Lung (tissue), 11 donors: ENCODE measurements at regions not wholly inside any gene's neighbourhood (a gene's known extent, or its start where the extent isn't known, plus 50 kb on each side); places are given as distances from the start of the nearest gene placed in this dataset.

Source experiments
- ATAC-seq: fragments of 200-7000 bp; cut with Tn5 transposase; one replicate; pipeline ENCODE4 v1.9.1; 2020; ENCODE audit warnings: moderate number of reproducible peaks; ENCODE audit not compliant: insufficient read depth, low FRiP score
- DNase-seq, 3 donors: peaks; one replicate each; pipeline ENCODE4 v3.0.0-alpha.2; 2013 to 2017
- H3K27ac ChIP-seq, 2 donors: one replicate each; pipeline ENCODE4 v1.5.1; 2013; ENCODE audit warnings: mild to moderate bottlenecking in 2 of 2, moderate library complexity in 2 of 2, control low read depth in 1 of 2, inconsistent platforms in 1 of 2, low read depth in 1 of 2, low read length in 1 of 2
- H3K27me3 ChIP-seq, 3 donors: one replicate each; pipeline ENCODE4 v1.5.1; 2013; ENCODE audit warnings: low read length in 2 of 3; ENCODE audit not compliant: control insufficient read depth in 3 of 3, insufficient read depth in 3 of 3
- H3K36me3 ChIP-seq, 4 donors: one replicate each; pipeline ENCODE4 v1.5.1; 2013; ENCODE audit warnings: low read length in 4 of 4, mild to moderate bottlenecking in 1 of 4, moderate library complexity in 1 of 4; ENCODE audit not compliant: control insufficient read depth in 4 of 4, insufficient read depth in 4 of 4
- H3K4me1 ChIP-seq, 5 donors: one replicate each; pipeline ENCODE4 v1.5.1; 2013; ENCODE audit warnings: low read length in 5 of 5, mild to moderate bottlenecking in 2 of 5, moderate library complexity in 1 of 5; ENCODE audit not compliant: control insufficient read depth in 5 of 5, insufficient read depth in 5 of 5
- H3K4me3 ChIP-seq: one replicate; pipeline ENCODE4 v1.5.1; 2013; ENCODE audit warnings: mild to moderate bottlenecking, control low read depth, moderate library complexity
- H3K9ac ChIP-seq, 2 donors: one replicate each; pipeline ENCODE4 v1.5.1; 2013; ENCODE audit warnings: low read length in 2 of 2, control low read depth in 1 of 2; ENCODE audit not compliant: insufficient read depth in 1 of 2
- H3K9me3 ChIP-seq, 4 donors: one replicate each; pipeline ENCODE4 v1.5.1; 2013; ENCODE audit warnings: low read length in 3 of 4, mild to moderate bottlenecking in 1 of 4, moderate library complexity in 1 of 4; ENCODE audit not compliant: control insufficient read depth in 4 of 4, insufficient read depth in 3 of 4
- WGBS, 2 donors: extraction: QIAGEN DNeasy Blood & Tissue Kit; methylation state at CpG; one replicate each; pipeline ENCODE4 v1.1.7; 2013; 5-methylcytosine and 5-hydroxymethylcytosine counted together
- TF ChIP-seq, protein P1 (sequence below): IDR thresholded peaks from 2 replicates; pipeline ENCODE4 v1.5.1; 2012; ENCODE audit warnings: mild to moderate bottlenecking; ENCODE audit errors: control extremely low read depth, extremely low read depth
- donor health status: control.
- donor health status: control.
- donor health status: Bipolar disorder and iron deficiency.
- donor health status: healthy.
- donor health status: DM: yes; HTN: yes; CAD: no.

DNA sequence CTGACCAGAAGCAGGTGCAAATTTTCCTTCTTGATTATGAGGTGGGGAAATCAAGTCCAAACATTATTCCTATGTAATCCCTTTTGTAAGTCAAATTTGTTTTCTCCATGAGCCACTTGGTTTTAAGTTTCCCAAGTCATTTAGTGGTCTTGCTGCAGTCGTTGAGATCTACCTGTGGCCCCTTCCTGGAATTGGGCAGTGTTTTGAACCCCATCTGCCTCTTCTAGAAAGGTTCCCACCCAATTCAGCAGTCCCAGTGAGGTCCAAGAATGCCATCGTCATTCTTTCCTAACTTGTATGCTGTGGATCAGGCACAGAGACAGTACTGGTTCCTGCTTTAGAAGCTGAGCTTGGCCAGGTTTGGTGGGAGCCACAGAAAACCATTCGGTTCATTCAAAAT, 77.8 kb upstream of the GNAZ start:
- 78 to 82% methylated on average over 3 of the region's 3 CpGs for WGBS, 2 donors
- no peaks in the 10 kb centered on the region for H3K36me3 ChIP-seq
- H3K9ac ChIP-seq: no peak overlapping the region
- DNase-seq (no peak), ATAC-seq (no peak)
- peaks cover 0 to 1% (median 0%) of the 10 kb centered on the region in 5 donors for H3K4me1 ChIP-seq
- TF ChIP-seq, protein P1, sequence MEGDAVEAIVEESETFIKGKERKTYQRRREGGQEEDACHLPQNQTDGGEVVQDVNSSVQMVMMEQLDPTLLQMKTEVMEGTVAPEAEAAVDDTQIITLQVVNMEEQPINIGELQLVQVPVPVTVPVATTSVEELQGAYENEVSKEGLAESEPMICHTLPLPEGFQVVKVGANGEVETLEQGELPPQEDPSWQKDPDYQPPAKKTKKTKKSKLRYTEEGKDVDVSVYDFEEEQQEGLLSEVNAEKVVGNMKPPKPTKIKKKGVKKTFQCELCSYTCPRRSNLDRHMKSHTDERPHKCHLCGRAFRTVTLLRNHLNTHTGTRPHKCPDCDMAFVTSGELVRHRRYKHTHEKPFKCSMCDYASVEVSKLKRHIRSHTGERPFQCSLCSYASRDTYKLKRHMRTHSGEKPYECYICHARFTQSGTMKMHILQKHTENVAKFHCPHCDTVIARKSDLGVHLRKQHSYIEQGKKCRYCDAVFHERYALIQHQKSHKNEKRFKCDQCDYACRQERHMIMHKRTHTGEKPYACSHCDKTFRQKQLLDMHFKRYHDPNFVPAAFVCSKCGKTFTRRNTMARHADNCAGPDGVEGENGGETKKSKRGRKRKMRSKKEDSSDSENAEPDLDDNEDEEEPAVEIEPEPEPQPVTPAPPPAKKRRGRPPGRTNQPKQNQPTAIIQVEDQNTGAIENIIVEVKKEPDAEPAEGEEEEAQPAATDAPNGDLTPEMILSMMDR: no peak
- H3K4me3 ChIP-seq: no peak overlapping the region
- no peak overlapping the region for H3K27ac ChIP-seq
- no peaks in the 10 kb centered on the region for H3K27me3 ChIP-seq
- peaks cover 0 to 3% (median 2%) of the 10 kb centered on the region in 4 donors for H3K9me3 ChIP-seq

DNA sequence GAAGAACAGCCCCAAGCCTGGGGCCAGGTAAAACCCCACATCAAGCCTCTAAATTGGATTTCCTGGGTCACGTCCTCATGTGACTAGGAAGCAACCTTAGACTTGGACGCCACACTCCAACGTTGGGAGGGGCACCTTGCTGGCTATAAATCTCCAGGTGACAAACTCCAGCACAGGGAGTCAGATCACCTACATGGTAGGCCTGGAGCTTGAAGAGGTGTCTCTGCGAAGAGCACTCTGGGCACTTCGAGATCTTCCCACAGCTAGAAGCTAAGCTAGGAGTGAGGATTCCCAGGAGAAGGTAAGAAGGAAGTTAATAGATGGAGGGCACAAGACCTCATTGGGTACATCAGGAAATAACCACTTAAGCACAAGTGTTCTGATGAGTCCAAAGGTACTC, 77.1 kb upstream of the GNAZ start:
- Histone ChIP-seq H3K27me3 (no peaks in the 10 kb centered on the region), H3K4me1 (peaks cover 0 to 1% (median 0%) of the 10 kb centered on the region in 5 donors), H3K27ac (no peak overlapping the region), H3K36me3 (no peaks in the 10 kb centered on the region), H3K9me3 (peaks cover 0 to 3% (median 3%) of the 10 kb centered on the region in 4 donors), H3K9ac (no peak overlapping the region), H3K4me3 (no peak overlapping the region)
- ATAC-seq: no peak
- DNase-seq: no peak
- whole genome bisulfite sequencing, 2 donors: 80 to 91% methylated on average over 5 of the region's 5 CpGs
- TF ChIP-seq, protein P1: no peak

GRCh38 chr22:22995166-22995565, 75.2 kb upstream of the GNAZ start:
- WGBS, 2 donors: 63 to 73% methylated on average over 3 of the region's 3 CpGs
- no peak overlapping the region for H3K4me3 ChIP-seq
- H3K4me1 ChIP-seq: peaks cover 0 to 1% (median 0%) of the 10 kb centered on the region in 5 donors
- H3K36me3 ChIP-seq: no peaks in the 10 kb centered on the region
- ATAC-seq: no peak
- H3K9me3 ChIP-seq: peaks cover 0 to 5% (median 3%) of the 10 kb centered on the region in 4 donors
- DNase-seq: peak in 2 of 3 donors; percentile 22 to 31
- no peak overlapping the region for H3K27ac ChIP-seq
- H3K9ac ChIP-seq: no peak overlapping the region
- TF ChIP-seq, protein P1: no peak
- H3K27me3 ChIP-seq: no peaks in the 10 kb centered on the region
